Right atrium auricular region (tissue), 2 donors: ENCODE measurements at regions not wholly inside any gene's neighbourhood (a gene's known extent, or its start where the extent isn't known, plus 50 kb on each side); places are given as distances from the start of the nearest gene placed in this dataset.
"Not testable (repeated sequence)": the region's sequence is repeated elsewhere in the genome, so short reads cannot be mapped to it uniquely, and the experiment has no call there.

Source experiments
- DNase-seq: peaks from one replicate; pipeline ENCODE4 v3.0.0-alpha.2; 2019; ENCODE audit warnings: low spot score
- H3K27ac ChIP-seq, 2 donors: fragments of 200-600 bp; sonication (generic); 1 replicate in 1 of 2; 2 replicates in 1 of 2; pipeline ENCODE4 v1.5.1; 2016 to 2019
- H3K27me3 ChIP-seq, 2 donors: fragments of 200-600 bp; sonication (generic); one replicate each; pipeline versions ENCODE4 v1.5.1 to v1.6.0; 2017 to 2019
- H3K36me3 ChIP-seq: fragments of 200-600 bp; sonication (generic); one replicate; pipeline ENCODE4 v1.5.1; 2016
- H3K4me1 ChIP-seq, 2 donors: fragments of 200-600 bp; sonication (generic); one replicate each; pipeline versions ENCODE4 v1.5.1 to v1.6.0; 2017 to 2019
- H3K4me3 ChIP-seq, 2 donors: fragments of 200-600 bp; sonication (generic); 1 replicate in 1 of 2; 2 replicates in 1 of 2; pipeline ENCODE4 v1.5.1; 2017 to 2019; ENCODE audit warnings: mild to moderate bottlenecking in 1 of 2, moderate library complexity in 1 of 2
- H3K9me3 ChIP-seq, 2 donors: fragments of 200-600 bp; sonication (generic); one replicate each; pipeline ENCODE4 v1.5.1; 2019
- TF ChIP-seq, protein P1 (sequence below), 2 donors: fragments of 200-600 bp; sonication (generic); IDR thresholded peaks; one replicate each; pipeline ENCODE4 v1.5.1; 2019; ENCODE audit warnings: antibody characterized with exemption in 2 of 2

DNA sequence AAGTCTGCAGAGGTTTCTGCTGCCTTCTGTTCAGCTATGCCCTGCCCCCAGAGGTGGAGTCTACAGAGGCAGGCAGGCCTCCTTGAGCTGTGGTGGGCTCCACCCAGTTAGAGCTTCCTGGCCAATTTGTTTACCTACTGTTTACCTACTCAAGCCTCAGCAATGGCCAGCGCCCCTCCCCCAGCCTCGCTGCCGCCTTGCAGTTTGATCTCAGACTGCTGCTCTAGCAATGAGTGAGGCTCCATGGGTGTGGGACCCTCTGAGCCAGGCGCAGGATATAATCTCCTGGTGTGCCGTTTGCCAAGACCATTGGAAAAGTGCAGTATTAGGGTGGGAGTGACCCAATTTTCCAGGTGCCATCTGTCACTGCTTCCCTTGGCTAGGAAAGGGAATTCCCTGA lies 1024.9 kb downstream of the PRIM2 start:
- not testable (repeated sequence) for H3K9me3 ChIP-seq, H3K4me1 ChIP-seq, DNase-seq, H3K27ac ChIP-seq, H3K36me3 ChIP-seq, H3K27me3 ChIP-seq, H3K4me3 ChIP-seq

DNA sequence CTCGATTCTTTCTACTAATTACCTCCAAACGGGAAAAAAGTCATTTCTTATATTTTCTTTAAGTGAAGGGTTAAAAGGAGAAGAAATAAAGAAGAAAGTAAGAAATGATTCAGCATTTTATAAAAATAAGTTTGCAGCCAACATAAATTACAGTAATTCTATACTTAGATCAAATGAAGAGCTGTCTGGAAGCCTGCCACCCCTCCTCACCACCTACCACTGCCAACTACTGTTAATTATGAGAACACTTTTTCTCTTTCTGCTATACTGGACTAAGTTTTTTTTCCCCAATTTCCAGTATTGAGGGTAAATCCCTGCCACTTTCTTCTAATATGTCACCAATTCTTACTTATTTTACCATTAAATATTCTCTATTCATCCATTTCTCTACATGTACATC lies 1030.1 kb downstream of the PRIM2 start:
- H3K27ac ChIP-seq, H3K4me3 ChIP-seq, H3K9me3 ChIP-seq, H3K27me3 ChIP-seq, H3K36me3 ChIP-seq, H3K4me1 ChIP-seq, DNase-seq: not testable (repeated sequence)

DNA sequence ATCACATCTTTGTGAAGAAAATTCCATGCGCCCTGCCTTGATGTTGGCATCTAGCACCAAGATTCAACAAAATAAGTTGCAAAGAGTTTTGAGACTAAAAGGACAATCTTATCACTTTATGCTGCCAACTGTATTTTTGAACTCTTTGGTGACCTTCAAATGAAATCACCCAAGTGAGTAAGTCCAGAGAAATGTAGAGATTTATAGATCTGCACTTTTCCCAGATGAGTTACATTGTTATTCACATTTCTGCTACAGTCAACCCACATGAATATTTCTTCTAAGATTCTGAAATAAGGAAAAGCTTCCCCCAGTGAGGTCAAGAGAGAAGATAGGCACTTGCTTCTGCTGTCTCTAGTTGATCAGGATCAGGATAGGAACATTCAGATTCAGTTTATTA lies 1034.2 kb downstream of the PRIM2 start:
- not testable (repeated sequence) for H3K27ac ChIP-seq, H3K9me3 ChIP-seq, H3K27me3 ChIP-seq, H3K4me1 ChIP-seq, H3K36me3 ChIP-seq, DNase-seq, H3K4me3 ChIP-seq

DNA sequence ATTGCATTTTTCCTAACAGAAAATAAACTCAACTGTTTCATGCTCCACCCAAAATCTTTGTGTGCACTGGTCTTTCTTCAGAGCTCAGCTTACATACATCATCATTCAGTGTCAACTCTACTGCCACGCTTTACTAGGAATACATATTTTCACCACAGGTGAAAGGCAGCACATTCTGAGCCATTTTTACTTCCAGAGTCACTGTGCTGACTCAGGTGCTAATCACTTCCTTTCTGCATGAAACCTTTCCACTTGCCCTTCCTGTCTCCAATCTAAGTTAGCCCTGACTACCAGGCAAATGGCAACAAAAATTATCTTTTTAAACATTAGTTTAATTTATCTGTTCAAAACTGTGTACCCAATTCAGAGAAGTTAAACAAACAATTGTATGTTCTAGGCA lies 1041.0 kb downstream of the PRIM2 start:
- DNase-seq, H3K27ac ChIP-seq, H3K4me3 ChIP-seq, H3K36me3 ChIP-seq, H3K4me1 ChIP-seq, H3K9me3 ChIP-seq, H3K27me3 ChIP-seq: not testable (repeated sequence)

DNA sequence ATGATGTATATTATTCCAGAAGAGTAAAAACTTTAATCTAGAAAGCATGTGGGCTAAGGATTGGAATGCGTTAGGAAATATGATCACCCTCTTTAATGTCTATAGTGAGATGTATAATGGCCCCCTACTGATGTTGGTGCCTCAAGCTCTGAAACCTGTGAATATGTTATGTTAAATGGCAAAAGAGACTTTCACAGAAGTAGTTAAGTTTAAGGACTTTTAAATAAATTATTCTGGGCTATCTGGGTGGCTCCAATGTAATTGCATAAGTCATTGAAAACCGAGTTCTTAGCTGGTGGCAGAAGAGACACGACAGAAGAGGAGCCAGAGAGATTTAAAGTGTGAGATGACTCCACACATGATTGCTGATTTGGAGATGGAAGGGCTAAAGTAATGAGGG lies 1048.4 kb downstream of the PRIM2 start:
- not testable (repeated sequence) for DNase-seq, H3K36me3 ChIP-seq

DNA sequence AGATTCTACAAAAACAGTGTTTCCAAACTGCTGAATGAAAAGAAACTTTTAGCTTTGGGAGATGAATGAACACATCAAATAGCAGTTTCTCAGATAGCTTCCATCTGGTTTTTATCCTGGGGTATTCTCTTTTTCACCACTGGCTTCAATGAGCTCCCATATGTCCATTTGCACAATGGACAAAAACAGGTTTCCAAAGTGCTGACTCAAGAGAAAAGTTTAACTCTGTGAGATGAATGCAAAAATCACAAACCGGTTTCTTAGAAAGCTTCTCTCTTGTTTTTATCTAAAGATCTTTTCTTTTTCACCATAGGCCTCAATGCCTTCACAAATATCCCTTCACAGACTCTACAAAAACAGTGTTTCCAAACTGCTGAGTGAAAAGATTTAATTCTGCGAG lies 1089.2 kb downstream of the PRIM2 start:
- H3K27me3 ChIP-seq, H3K27ac ChIP-seq, H3K4me3 ChIP-seq, H3K36me3 ChIP-seq, DNase-seq, H3K4me1 ChIP-seq: not testable (repeated sequence)
- H3K9me3 ChIP-seq = peaks cover 0 to 48% of the 10 kb centered on the region in 2 donors

More for the DNA sequence above, 1048.4 kb downstream of the PRIM2 start:
- H3K4me3 ChIP-seq, H3K9me3 ChIP-seq, H3K27me3 ChIP-seq, H3K4me1 ChIP-seq, H3K27ac ChIP-seq: not testable (repeated sequence)

DNA sequence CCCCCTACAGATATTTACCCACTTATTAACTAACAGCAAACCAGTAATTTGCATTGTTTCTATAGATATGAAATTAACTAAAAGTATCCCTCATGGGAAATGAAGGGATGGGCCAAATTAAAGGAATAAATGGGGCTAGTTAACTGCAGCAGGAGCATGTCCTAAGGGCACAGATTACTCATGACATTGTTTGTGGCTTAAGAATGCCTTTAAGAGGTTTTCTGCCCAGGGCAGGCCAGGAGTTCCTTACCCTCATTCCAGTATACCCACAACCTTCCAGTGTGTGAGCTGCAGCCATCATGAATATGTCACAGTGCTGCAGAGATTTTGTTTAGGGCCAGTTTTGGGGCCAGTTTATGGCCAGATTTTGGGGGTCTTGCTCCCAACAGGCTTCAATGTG lies 1101.9 kb downstream of the PRIM2 start:
- Histone ChIP-seq H3K4me3 (no peak overlapping the region), H3K27me3 (no peaks in the 10 kb centered on the region), H3K27ac (no peak overlapping the region), H3K4me1 (no peaks in the 10 kb centered on the region), H3K9me3 (peaks cover 5 to 40% of the 10 kb centered on the region in 2 donors), H3K36me3 (no peaks in the 10 kb centered on the region)
- no peak for DNase-seq
- TF ChIP-seq, protein P1, sequence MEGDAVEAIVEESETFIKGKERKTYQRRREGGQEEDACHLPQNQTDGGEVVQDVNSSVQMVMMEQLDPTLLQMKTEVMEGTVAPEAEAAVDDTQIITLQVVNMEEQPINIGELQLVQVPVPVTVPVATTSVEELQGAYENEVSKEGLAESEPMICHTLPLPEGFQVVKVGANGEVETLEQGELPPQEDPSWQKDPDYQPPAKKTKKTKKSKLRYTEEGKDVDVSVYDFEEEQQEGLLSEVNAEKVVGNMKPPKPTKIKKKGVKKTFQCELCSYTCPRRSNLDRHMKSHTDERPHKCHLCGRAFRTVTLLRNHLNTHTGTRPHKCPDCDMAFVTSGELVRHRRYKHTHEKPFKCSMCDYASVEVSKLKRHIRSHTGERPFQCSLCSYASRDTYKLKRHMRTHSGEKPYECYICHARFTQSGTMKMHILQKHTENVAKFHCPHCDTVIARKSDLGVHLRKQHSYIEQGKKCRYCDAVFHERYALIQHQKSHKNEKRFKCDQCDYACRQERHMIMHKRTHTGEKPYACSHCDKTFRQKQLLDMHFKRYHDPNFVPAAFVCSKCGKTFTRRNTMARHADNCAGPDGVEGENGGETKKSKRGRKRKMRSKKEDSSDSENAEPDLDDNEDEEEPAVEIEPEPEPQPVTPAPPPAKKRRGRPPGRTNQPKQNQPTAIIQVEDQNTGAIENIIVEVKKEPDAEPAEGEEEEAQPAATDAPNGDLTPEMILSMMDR (IDR thresholded peaks at IDR 0.05) = no peak
